Naive thymus-derived CD4-positive, alpha-beta T cell (primary cell): ENCODE measurements at regions not wholly inside any gene's neighbourhood (a gene's known extent, or its start where the extent isn't known, plus 50 kb on each side); places are given as distances from the start of the nearest gene placed in this dataset.

Experiments
- ATAC-seq: fragments of 150-1000 bp; cut with Tn5 transposase; 2 replicates; pipeline ENCODE4 v1.10.0; 2021; ENCODE audit warnings: mild to moderate bottlenecking, moderate library complexity
- CTCF ChIA-PET: fragments of 350-600 bp; sonication (Branson Sonifier 250); formaldehyde crosslinking; loops from one replicate; lab custom pipeline; 2021; ENCODE audit warnings: antibody characterized with exemption; lab: Charles Lee
- POLR2A ChIA-PET: fragments of 350-600 bp; sonication (Branson Sonifier 250); formaldehyde crosslinking; loops from one replicate; lab custom pipeline; 2021; ENCODE audit warnings: antibody characterized with exemption, inconsistent platforms; lab: Charles Lee
- DNase-seq, 9 donors: peaks; one replicate each; pipeline versions ENCODE4 v3.0.0 to v3.0.0-alpha.2; 2020 to 2022; ENCODE audit warnings: mixed read lengths in 1 of 9
- H3K27ac ChIP-seq: one replicate; pipeline ENCODE4 v1.7.0; 2013; ENCODE audit warnings: mild to moderate bottlenecking, low read depth, low read length, moderate library complexity
- H3K27me3 ChIP-seq, 2 donors: one replicate each; pipeline ENCODE4 v1.7.0; 2013; ENCODE audit warnings: low read length in 2 of 2, mild to moderate bottlenecking in 2 of 2, moderate library complexity in 2 of 2; ENCODE audit not compliant: control insufficient read depth in 2 of 2, insufficient read depth in 2 of 2
- H3K36me3 ChIP-seq, 3 experiments: 1 replicate in 2 of 3; 2 replicates in 1 of 3; pipeline ENCODE4 v1.7.0; 2013; ENCODE audit warnings: low read length in 3 of 3, mild to moderate bottlenecking in 3 of 3, moderate library complexity in 1 of 3; ENCODE audit not compliant: insufficient read depth in 3 of 3, control insufficient read depth in 2 of 3
- H3K4me1 ChIP-seq, 2 donors: one replicate each; pipeline ENCODE4 v1.7.0; 2013; ENCODE audit warnings: low read length in 2 of 2, mild to moderate bottlenecking in 2 of 2, moderate library complexity in 1 of 2; ENCODE audit not compliant: control insufficient read depth in 2 of 2, insufficient read depth in 2 of 2
- H3K4me3 ChIP-seq: 2 replicates; pipeline ENCODE4 v1.7.0; 2013; ENCODE audit warnings: mild to moderate bottlenecking, low read length
- H3K9me3 ChIP-seq, 3 experiments: 1 replicate in 2 of 3; 2 replicates in 1 of 3; pipeline ENCODE4 v1.7.0; 2013; ENCODE audit warnings: low read length in 3 of 3; ENCODE audit not compliant: control insufficient read depth in 2 of 3
- H3K27ac Mint-ChIP-seq, 9 donors: one replicate each; pipeline ENCODE4 v1.8.0; 2020 to 2022; ENCODE audit warnings: mixed read lengths in 9 of 9, mild to moderate bottlenecking in 8 of 9, moderate library complexity in 5 of 9, inconsistent platforms in 2 of 9
- H3K27me3 Mint-ChIP-seq, 5 donors: one replicate each; pipeline ENCODE4 v1.8.0; 2021 to 2022; ENCODE audit warnings: mixed read lengths in 5 of 5, mild to moderate bottlenecking in 1 of 5
- H3K36me3 Mint-ChIP-seq, 5 donors: one replicate each; pipeline ENCODE4 v1.8.0; 2020 to 2022; ENCODE audit warnings: mixed read lengths in 5 of 5, mild to moderate bottlenecking in 3 of 5, inconsistent platforms in 1 of 5
- H3K4me1 Mint-ChIP-seq, 7 donors: one replicate each; pipeline ENCODE4 v1.8.0; 2020 to 2022; ENCODE audit warnings: mixed read lengths in 7 of 7, mild to moderate bottlenecking in 3 of 7, inconsistent platforms in 1 of 7
- H3K4me3 Mint-ChIP-seq, 10 donors: one replicate each; pipeline ENCODE4 v1.8.0; 2020 to 2022; ENCODE audit warnings: mild to moderate bottlenecking in 10 of 10, mixed read lengths in 10 of 10, moderate library complexity in 6 of 10, inconsistent platforms in 2 of 10
- H3K9me3 Mint-ChIP-seq, 11 donors: one replicate each; pipeline ENCODE4 v1.8.0; 2020 to 2022; ENCODE audit warnings: mixed read lengths in 11 of 11, mild to moderate bottlenecking in 4 of 11, inconsistent platforms in 1 of 11, moderate library complexity in 1 of 11
- intact Hi-C, 2 donors: fragments of 100-400 bp; cut with micrococcal nuclease; formaldehyde crosslinking; loops; one replicate each; pipeline ENCODE4 v1.15.1; 2023

GRCh38 chr3:72214066-72214951 lies 429.4 kb upstream of the PROK2 start:
- no peaks in the 10 kb centered on the region for H3K4me1 Mint-ChIP-seq
- no peak overlapping the region for H3K4me3 Mint-ChIP-seq
- H3K4me1 ChIP-seq = no peaks in the 10 kb centered on the region
- peaks cover 0 to 4% (median 0%) of the 10 kb centered on the region in 11 donors for H3K9me3 Mint-ChIP-seq
- no peaks in the 10 kb centered on the region for H3K36me3 ChIP-seq
- peaks cover 0 to 10% (median 0%) of the 10 kb centered on the region in 5 donors for H3K27me3 Mint-ChIP-seq
- H3K27ac Mint-ChIP-seq = no peak overlapping the region
- no peak for ATAC-seq
- H3K27ac ChIP-seq = no peak overlapping the region
- DNase-seq = no peak
- H3K4me3 ChIP-seq = no peak overlapping the region
- H3K9me3 ChIP-seq = no peaks in the 10 kb centered on the region
- no peaks in the 10 kb centered on the region for H3K27me3 ChIP-seq
- POLR2A ChIA-PET = no interaction called here
- CTCF ChIA-PET = no interaction called here
- intact Hi-C loops = no loop called here
- H3K36me3 Mint-ChIP-seq = peaks cover 0 to 2% (median 0%) of the 10 kb centered on the region in 5 donors

GRCh38 chr3:72213296-72214065 lies 428.5 kb upstream of the PROK2 start:
- Histone ChIP-seq H3K27me3 (no peaks in the 10 kb centered on the region), H3K4me3 (no peak overlapping the region), H3K4me1 (no peaks in the 10 kb centered on the region), H3K9me3 (no peaks in the 10 kb centered on the region), H3K36me3 (no peaks in the 10 kb centered on the region), H3K27ac (no peak overlapping the region)
- no peaks in the 10 kb centered on the region for H3K4me1 Mint-ChIP-seq
- H3K9me3 Mint-ChIP-seq = peaks cover 0 to 4% (median 0%) of the 10 kb centered on the region in 11 donors
- H3K27ac Mint-ChIP-seq = no peak overlapping the region
- H3K4me3 Mint-ChIP-seq = no peak overlapping the region
- DNase-seq = no peak
- ChIA-PET POLR2A (no interaction called here), CTCF (no interaction called here)
- peaks cover 0 to 2% (median 0%) of the 10 kb centered on the region in 5 donors for H3K36me3 Mint-ChIP-seq
- ATAC-seq = no peak
- H3K27me3 Mint-ChIP-seq = peaks cover 0 to 10% (median 0%) of the 10 kb centered on the region in 5 donors
- intact Hi-C loops = no loop called here

- Histone ChIP-seq H3K27me3 (no peaks in the 10 kb centered on the region), H3K9me3 (no peaks in the 10 kb centered on the region), H3K27ac (no peak overlapping the region), H3K4me3 (no peak overlapping the region), H3K4me1 (no peaks in the 10 kb centered on the region), H3K36me3 (no peaks in the 10 kb centered on the region)
- peaks cover 0 to 4% (median 0%) of the 10 kb centered on the region in 11 donors for H3K9me3 Mint-ChIP-seq
- DNase-seq (no peak), ATAC-seq (no peak)
- H3K27ac Mint-ChIP-seq = no peak overlapping the region
- ChIA-PET CTCF (no interaction called here), POLR2A (no interaction called here)
- intact Hi-C loops = no loop called here
- no peaks in the 10 kb centered on the region for H3K4me1 Mint-ChIP-seq
- no peaks in the 10 kb centered on the region for H3K36me3 Mint-ChIP-seq
- H3K4me3 Mint-ChIP-seq = no peak overlapping the region
- H3K27me3 Mint-ChIP-seq = peaks cover 0 to 3% (median 0%) of the 10 kb centered on the region in 5 donors
Measured at GRCh38 chr3:72212396-72212795, 427.4 kb upstream of the PROK2 start.

- H3K36me3 Mint-ChIP-seq = no peaks in the 10 kb centered on the region
- ChIA-PET POLR2A (no interaction called here), CTCF (no interaction called here)
- H3K4me1 ChIP-seq = no peaks in the 10 kb centered on the region
- no peak overlapping the region for H3K27ac Mint-ChIP-seq
- H3K36me3 ChIP-seq = no peaks in the 10 kb centered on the region
- H3K4me3 ChIP-seq = no peak overlapping the region
- H3K9me3 ChIP-seq = no peaks in the 10 kb centered on the region
- peaks cover 0 to 5% (median 0%) of the 10 kb centered on the region in 5 donors for H3K27me3 Mint-ChIP-seq
- ATAC-seq (no peak), DNase-seq (no peak)
- no peaks in the 10 kb centered on the region for H3K9me3 Mint-ChIP-seq
- H3K4me1 Mint-ChIP-seq = no peaks in the 10 kb centered on the region
- no peak overlapping the region for H3K4me3 Mint-ChIP-seq
- no peak overlapping the region for H3K27ac ChIP-seq
- H3K27me3 ChIP-seq = no peaks in the 10 kb centered on the region
- intact Hi-C loops = no loop called here
Measured at GRCh38 chr3:72210261-72210660, 425.3 kb upstream of the PROK2 start.

GRCh38 chr3:72205297-72205826 lies 420.4 kb upstream of the PROK2 start:
- intact Hi-C loops = no loop called here
- DNase-seq (no peak), ATAC-seq (no peak)
- H3K9me3 ChIP-seq = peaks cover 0 to 4% (median 0%) of the 10 kb centered on the region in 3 experiments
- Mint-ChIP-seq H3K27ac (no peak overlapping the region), H3K9me3 (peaks cover 0 to 26% (median 7%) of the 10 kb centered on the region in 11 donors), H3K4me1 (peaks cover 0 to 1% (median 0%) of the 10 kb centered on the region in 7 donors), H3K27me3 (peaks cover 0 to 11% (median 5%) of the 10 kb centered on the region in 5 donors), H3K36me3 (peaks cover 0 to 6% (median 5%) of the 10 kb centered on the region in 5 donors), H3K4me3 (no peak overlapping the region)
- ChIA-PET POLR2A (interaction anchor here (0.5 to 0.7 kb wide), 2 partner anchors 60 to 61 kb away, joined by 4 read pairs; no protein-coding TSS in a partner anchor), CTCF (no interaction called here)
- no peak overlapping the region for H3K27ac ChIP-seq
- H3K36me3 ChIP-seq = no peaks in the 10 kb centered on the region
- no peaks in the 10 kb centered on the region for H3K27me3 ChIP-seq
- no peaks in the 10 kb centered on the region for H3K4me1 ChIP-seq
- no peak overlapping the region for H3K4me3 ChIP-seq

GRCh38 chr3:72204452-72204851 lies 419.5 kb upstream of the PROK2 start:
- Mint-ChIP-seq H3K36me3 (peaks cover 4 to 12% (median 10%) of the 10 kb centered on the region in 5 donors), H3K27me3 (peaks cover 3 to 11% (median 8%) of the 10 kb centered on the region in 5 donors), H3K4me1 (peaks cover 0 to 1% (median 0%) of the 10 kb centered on the region in 7 donors), H3K27ac (no peak overlapping the region), H3K9me3 (peaks cover 5 to 35% (median 13%) of the 10 kb centered on the region in 11 donors), H3K4me3 (no peak overlapping the region)
- H3K27me3 ChIP-seq = no peaks in the 10 kb centered on the region
- no peak for DNase-seq
- no peak for ATAC-seq
- intact Hi-C loops = no loop called here
- H3K9me3 ChIP-seq = peaks cover 0 to 6% (median 0%) of the 10 kb centered on the region in 3 experiments
- no peaks in the 10 kb centered on the region for H3K36me3 ChIP-seq
- no peak overlapping the region for H3K27ac ChIP-seq
- H3K4me1 ChIP-seq = no peaks in the 10 kb centered on the region
- CTCF ChIA-PET = no interaction called here
- POLR2A ChIA-PET = interaction anchor here (0.7 kb wide), 1 partner anchor 61 kb away, joined by 4 read pairs; no protein-coding TSS in a partner anchor
- no peak overlapping the region for H3K4me3 ChIP-seq
